ENCODE measurements at regions not wholly inside any gene's neighbourhood (a gene's known extent, or its start where the extent isn't known, plus 50 kb on each side); places are given as distances from the start of the nearest gene placed in this dataset.

GRCh38 chr2:40935349-40935748 lies 483.5 kb upstream of the SLC8A1 start:
- H3K27me3 ChIP-seq (replicated peaks; ENCODE audit: control insufficient read depth, insufficient read depth, low read length, poor library complexity, severe bottlenecking): no peaks in the 10 kb centered on the region
- no peaks in the 10 kb centered on the region for H3K36me3 ChIP-seq (ENCODE audit: control insufficient read depth, insufficient read depth, low read length)
- H3K27ac ChIP-seq (ENCODE audit: insufficient read depth, low read length, poor library complexity, severe bottlenecking): no peak overlapping the region
- no peaks in the 10 kb centered on the region for H3K4me1 ChIP-seq (ENCODE audit: control insufficient read depth, insufficient read depth, low read length, poor library complexity, severe bottlenecking)
- H3K4me3 ChIP-seq (ENCODE audit: insufficient read depth, low read depth, low read length, poor library complexity, severe bottlenecking): no peak overlapping the region
- no peaks in the 10 kb centered on the region for H3K9me3 ChIP-seq (ENCODE audit: control insufficient read depth, low read length)
- no peak for DNase-seq

DNA sequence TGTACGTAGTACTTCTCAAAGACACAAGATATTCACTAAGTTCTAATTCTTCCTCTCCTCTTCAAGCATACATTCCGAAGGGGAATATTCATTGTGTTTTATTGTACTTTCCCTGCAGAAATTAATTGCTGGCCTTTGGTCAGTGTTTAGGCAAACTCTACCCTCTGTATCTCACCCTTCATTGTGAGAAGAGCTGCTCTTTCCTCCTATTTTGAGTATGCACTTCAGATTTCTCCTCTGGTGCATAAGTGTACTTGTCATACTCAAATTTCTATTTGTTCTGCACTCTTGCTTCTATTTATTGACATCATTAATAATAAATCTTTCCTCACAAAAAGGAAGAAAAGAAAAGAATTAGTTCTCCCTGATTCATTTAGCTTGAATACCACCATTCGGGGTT lies 485.4 kb upstream of the SLC8A1 start:
- Histone ChIP-seq H3K27ac (ENCODE audit: insufficient read depth, low read length, poor library complexity, severe bottlenecking) (no peak overlapping the region), H3K4me3 (ENCODE audit: insufficient read depth, low read depth, low read length, poor library complexity, severe bottlenecking) (no peak overlapping the region), H3K4me1 (ENCODE audit: control insufficient read depth, insufficient read depth, low read length, poor library complexity, severe bottlenecking) (no peaks in the 10 kb centered on the region), H3K36me3 (ENCODE audit: control insufficient read depth, insufficient read depth, low read length) (no peaks in the 10 kb centered on the region), H3K27me3 (replicated peaks; ENCODE audit: control insufficient read depth, insufficient read depth, low read length, poor library complexity, severe bottlenecking) (no peaks in the 10 kb centered on the region), H3K9me3 (ENCODE audit: control insufficient read depth, low read length) (no peaks in the 10 kb centered on the region)
- no peak for DNase-seq

- Histone ChIP-seq H3K27me3 (replicated peaks; ENCODE audit: control insufficient read depth, insufficient read depth, low read length, poor library complexity, severe bottlenecking) (no peaks in the 10 kb centered on the region), H3K4me1 (ENCODE audit: control insufficient read depth, insufficient read depth, low read length, poor library complexity, severe bottlenecking) (no peaks in the 10 kb centered on the region), H3K9me3 (ENCODE audit: control insufficient read depth, low read length) (no peaks in the 10 kb centered on the region), H3K27ac (ENCODE audit: insufficient read depth, low read length, poor library complexity, severe bottlenecking) (no peak overlapping the region), H3K36me3 (ENCODE audit: control insufficient read depth, insufficient read depth, low read length) (no peaks in the 10 kb centered on the region), H3K4me3 (ENCODE audit: insufficient read depth, low read depth, low read length, poor library complexity, severe bottlenecking) (no peak overlapping the region)
- DNase-seq: no peak
These were observed 501.5 kb upstream of the SLC8A1 start for GRCh38 chr2:40953341-40953740.

DNA sequence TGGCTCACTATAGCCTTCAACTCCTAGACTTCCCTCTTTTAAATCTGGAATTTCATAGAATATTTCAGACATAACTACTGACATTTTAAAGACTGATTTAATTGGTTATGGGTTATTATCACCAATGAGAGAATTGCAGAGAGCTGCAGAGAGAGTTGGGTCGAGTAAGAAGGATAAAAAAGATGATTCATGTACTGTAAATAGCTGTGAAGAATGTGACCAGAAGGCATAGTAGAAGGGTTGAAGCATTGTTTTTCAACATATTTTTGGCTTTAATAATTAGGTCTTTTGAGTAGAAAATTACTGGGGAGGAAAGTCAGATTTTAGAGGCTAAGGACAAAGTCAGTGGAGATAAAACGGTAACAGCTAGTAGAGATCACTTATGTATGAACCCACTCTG lies 503.2 kb upstream of the SLC8A1 start:
- no peaks in the 10 kb centered on the region for H3K27me3 ChIP-seq (replicated peaks; ENCODE audit: control insufficient read depth, insufficient read depth, low read length, poor library complexity, severe bottlenecking)
- no peak overlapping the region for H3K27ac ChIP-seq (ENCODE audit: insufficient read depth, low read length, poor library complexity, severe bottlenecking)
- H3K4me3 ChIP-seq (ENCODE audit: insufficient read depth, low read depth, low read length, poor library complexity, severe bottlenecking): no peak overlapping the region
- H3K36me3 ChIP-seq (ENCODE audit: control insufficient read depth, insufficient read depth, low read length): no peaks in the 10 kb centered on the region
- no peak for DNase-seq
- no peaks in the 10 kb centered on the region for H3K9me3 ChIP-seq (ENCODE audit: control insufficient read depth, low read length)
- no peaks in the 10 kb centered on the region for H3K4me1 ChIP-seq (ENCODE audit: control insufficient read depth, insufficient read depth, low read length, poor library complexity, severe bottlenecking)

- H3K27me3 ChIP-seq (replicated peaks; ENCODE audit: control insufficient read depth, insufficient read depth, low read length, poor library complexity, severe bottlenecking): no peaks in the 10 kb centered on the region
- H3K36me3 ChIP-seq (ENCODE audit: control insufficient read depth, insufficient read depth, low read length): no peaks in the 10 kb centered on the region
- DNase-seq: no peak
- H3K27ac ChIP-seq (ENCODE audit: insufficient read depth, low read length, poor library complexity, severe bottlenecking): no peak overlapping the region
- no peaks in the 10 kb centered on the region for H3K9me3 ChIP-seq (ENCODE audit: control insufficient read depth, low read length)
- H3K4me3 ChIP-seq (ENCODE audit: insufficient read depth, low read depth, low read length, poor library complexity, severe bottlenecking): no peak overlapping the region
- H3K4me1 ChIP-seq (ENCODE audit: control insufficient read depth, insufficient read depth, low read length, poor library complexity, severe bottlenecking): no peaks in the 10 kb centered on the region
These were observed 503.7 kb upstream of the SLC8A1 start for GRCh38 chr2:40955635-40956034.

DNA sequence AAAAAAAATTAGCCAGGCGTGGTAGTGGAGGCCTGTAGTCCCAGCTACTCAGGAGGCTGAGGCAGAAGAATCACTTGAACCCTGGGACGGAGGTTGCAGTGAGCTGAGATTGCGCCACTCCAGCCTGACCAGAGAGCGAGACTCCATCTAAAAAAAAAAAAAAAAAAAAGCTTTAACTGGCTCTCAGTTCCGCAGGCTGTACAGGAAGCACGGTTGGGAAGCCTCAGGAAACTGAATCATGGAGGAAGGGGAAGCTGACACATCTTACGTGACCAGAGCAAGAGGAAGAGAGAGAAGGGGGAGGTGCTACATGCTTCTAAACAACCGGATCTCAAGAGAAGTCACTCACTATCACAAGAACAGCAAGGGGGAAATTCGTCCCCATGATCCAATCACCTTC lies 505.6 kb upstream of the SLC8A1 start:
- Histone ChIP-seq H3K36me3 (ENCODE audit: control insufficient read depth, insufficient read depth, low read length) (no peaks in the 10 kb centered on the region), H3K4me1 (ENCODE audit: control insufficient read depth, insufficient read depth, low read length, poor library complexity, severe bottlenecking) (no peaks in the 10 kb centered on the region), H3K27ac (ENCODE audit: insufficient read depth, low read length, poor library complexity, severe bottlenecking) (no peak overlapping the region), H3K4me3 (ENCODE audit: insufficient read depth, low read depth, low read length, poor library complexity, severe bottlenecking) (no peak overlapping the region), H3K27me3 (replicated peaks; ENCODE audit: control insufficient read depth, insufficient read depth, low read length, poor library complexity, severe bottlenecking) (no peaks in the 10 kb centered on the region), H3K9me3 (ENCODE audit: control insufficient read depth, low read length) (no peaks in the 10 kb centered on the region)
- DNase-seq: no peak

GRCh38 chr2:40962026-40962425 lies 510.1 kb upstream of the SLC8A1 start:
- H3K4me3 ChIP-seq (ENCODE audit: insufficient read depth, low read depth, low read length, poor library complexity, severe bottlenecking): no peak overlapping the region
- H3K36me3 ChIP-seq (ENCODE audit: control insufficient read depth, insufficient read depth, low read length): no peaks in the 10 kb centered on the region
- H3K27me3 ChIP-seq (replicated peaks; ENCODE audit: control insufficient read depth, insufficient read depth, low read length, poor library complexity, severe bottlenecking): no peaks in the 10 kb centered on the region
- no peak for DNase-seq
- no peak overlapping the region for H3K27ac ChIP-seq (ENCODE audit: insufficient read depth, low read length, poor library complexity, severe bottlenecking)
- H3K9me3 ChIP-seq (ENCODE audit: control insufficient read depth, low read length): no peaks in the 10 kb centered on the region
- H3K4me1 ChIP-seq (ENCODE audit: control insufficient read depth, insufficient read depth, low read length, poor library complexity, severe bottlenecking): no peaks in the 10 kb centered on the region

DNA sequence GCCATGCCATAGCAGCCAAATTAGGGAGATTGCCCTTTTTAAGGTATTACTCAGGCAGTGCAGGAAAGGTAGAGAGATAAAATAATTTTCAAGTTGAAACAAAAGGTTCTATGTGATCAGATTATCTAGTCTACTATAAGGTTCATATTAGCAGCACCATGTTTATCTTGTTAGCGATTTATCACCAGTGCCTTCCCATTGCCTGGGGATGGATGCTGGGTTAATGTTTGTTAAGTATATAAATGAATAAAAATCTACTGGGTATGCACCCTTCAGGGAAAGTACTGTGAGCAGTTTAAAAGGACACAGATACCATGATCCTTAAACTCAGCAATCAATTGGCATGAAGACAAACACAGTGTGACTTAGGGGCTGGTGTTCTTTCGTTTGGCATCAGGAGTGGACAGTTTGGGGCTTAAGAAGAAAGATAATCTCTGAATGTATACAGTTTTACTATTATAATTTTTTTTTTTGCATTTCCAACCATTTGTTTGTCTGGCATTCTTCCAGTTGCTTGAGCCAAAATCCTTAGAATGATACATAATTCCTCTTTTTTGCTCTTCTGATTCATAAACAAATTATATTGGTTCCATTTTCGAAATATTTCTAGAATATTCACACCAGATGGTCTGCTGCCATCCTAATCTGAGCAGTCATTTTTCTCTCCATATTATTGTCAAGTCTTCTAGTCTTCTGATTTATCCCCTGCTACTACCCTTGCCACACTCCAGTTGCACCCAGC lies 512.8 kb upstream of the SLC8A1 start:
- Histone ChIP-seq H3K4me1 (ENCODE audit: control insufficient read depth, insufficient read depth, low read length, poor library complexity, severe bottlenecking) (no peaks in the 10 kb centered on the region), H3K4me3 (ENCODE audit: insufficient read depth, low read depth, low read length, poor library complexity, severe bottlenecking) (no peak overlapping the region), H3K27ac (ENCODE audit: insufficient read depth, low read length, poor library complexity, severe bottlenecking) (no peak overlapping the region), H3K9me3 (ENCODE audit: control insufficient read depth, low read length) (no peaks in the 10 kb centered on the region), H3K27me3 (replicated peaks; ENCODE audit: control insufficient read depth, insufficient read depth, low read length, poor library complexity, severe bottlenecking) (no peaks in the 10 kb centered on the region), H3K36me3 (ENCODE audit: control insufficient read depth, insufficient read depth, low read length) (no peaks in the 10 kb centered on the region)
- DNase-seq: no peak

- Histone ChIP-seq H3K4me3 (ENCODE audit: insufficient read depth, low read depth, low read length, poor library complexity, severe bottlenecking) (no peak overlapping the region), H3K27me3 (replicated peaks; ENCODE audit: control insufficient read depth, insufficient read depth, low read length, poor library complexity, severe bottlenecking) (no peaks in the 10 kb centered on the region), H3K4me1 (ENCODE audit: control insufficient read depth, insufficient read depth, low read length, poor library complexity, severe bottlenecking) (no peaks in the 10 kb centered on the region), H3K36me3 (ENCODE audit: control insufficient read depth, insufficient read depth, low read length) (no peaks in the 10 kb centered on the region), H3K27ac (ENCODE audit: insufficient read depth, low read length, poor library complexity, severe bottlenecking) (no peak overlapping the region), H3K9me3 (ENCODE audit: control insufficient read depth, low read length) (no peaks in the 10 kb centered on the region)
- DNase-seq: no peak
These were observed 515.6 kb upstream of the SLC8A1 start for GRCh38 chr2:40967451-40967850.

DNA sequence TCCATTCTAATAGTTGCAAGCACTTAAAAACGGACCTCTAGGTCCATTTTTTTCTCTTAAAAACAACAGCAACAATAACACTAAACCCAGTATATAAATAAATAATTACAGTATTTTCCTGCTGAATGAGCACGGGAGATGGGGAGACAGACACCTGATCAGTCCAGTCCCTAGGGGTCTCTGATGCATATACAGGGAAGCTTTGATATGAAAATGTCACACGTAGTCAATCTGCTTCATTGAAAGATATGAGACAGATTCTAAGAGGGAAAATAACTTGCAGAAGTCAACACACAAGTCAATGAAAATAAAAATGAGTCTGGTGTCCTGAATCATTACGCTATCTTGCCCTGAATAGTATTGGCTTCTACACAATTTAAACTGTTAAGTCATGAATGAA lies 523.3 kb upstream of the SLC8A1 start:
- H3K27me3 ChIP-seq (replicated peaks; ENCODE audit: control insufficient read depth, insufficient read depth, low read length, poor library complexity, severe bottlenecking): no peaks in the 10 kb centered on the region

More for the DNA sequence above, 523.3 kb upstream of the SLC8A1 start:
- no peaks in the 10 kb centered on the region for H3K36me3 ChIP-seq (ENCODE audit: control insufficient read depth, insufficient read depth, low read length)
- DNase-seq: no peak
- no peaks in the 10 kb centered on the region for H3K9me3 ChIP-seq (ENCODE audit: control insufficient read depth, low read length)
- H3K4me3 ChIP-seq (ENCODE audit: insufficient read depth, low read depth, low read length, poor library complexity, severe bottlenecking): no peak overlapping the region
- no peaks in the 10 kb centered on the region for H3K4me1 ChIP-seq (ENCODE audit: control insufficient read depth, insufficient read depth, low read length, poor library complexity, severe bottlenecking)
- no peak overlapping the region for H3K27ac ChIP-seq (ENCODE audit: insufficient read depth, low read length, poor library complexity, severe bottlenecking)

All from effector memory CD4-positive, alpha-beta T cell (primary cell).